Ishikawa (cell line): ENCODE measurements at regions not wholly inside any gene's neighbourhood (a gene's known extent, or its start where the extent isn't known, plus 50 kb on each side); places are given as distances from the start of the nearest gene placed in this dataset.

ENCODE experiments used
- CEBPB ChIP-seq: IDR thresholded peaks from 2 replicates; pipeline ENCODE4 v1.6.1; 2012
- CREB1 ChIP-seq: IDR thresholded peaks from 2 replicates; pipeline ENCODE4 v1.6.1; 2012; ENCODE audit warnings: low read depth
- EGR1 ChIP-seq: IDR thresholded peaks from 2 replicates; pipeline ENCODE4 v1.6.1; 2012
- EP300 ChIP-seq: IDR thresholded peaks from 2 replicates; pipeline ENCODE4 v1.6.1; 2012; ENCODE audit warnings: borderline replicate concordance
- FOXM1 ChIP-seq: IDR thresholded peaks from 2 replicates; pipeline ENCODE4 v1.6.1; 2012; ENCODE audit warnings: low read depth, borderline replicate concordance
- NFIC ChIP-seq: IDR thresholded peaks from 2 replicates; pipeline ENCODE4 v1.6.1; 2012
- RAD21 ChIP-seq: IDR thresholded peaks from 2 replicates; pipeline ENCODE4 v1.6.1; 2012; ENCODE audit warnings: low read depth
- REST ChIP-seq: IDR thresholded peaks from 2 replicates; pipeline ENCODE4 v1.6.1; 2012; ENCODE audit warnings: low read depth, mild to moderate bottlenecking
- TAF1 ChIP-seq: IDR thresholded peaks from 2 replicates; pipeline ENCODE4 v1.6.1; 2012; ENCODE audit warnings: low read depth, mild to moderate bottlenecking
- TCF12 ChIP-seq: IDR thresholded peaks from 2 replicates; pipeline ENCODE4 v1.6.1; 2012; ENCODE audit warnings: low read depth
- TEAD4 ChIP-seq: IDR thresholded peaks from 2 replicates; pipeline ENCODE4 v1.6.1; 2012
- USF1 ChIP-seq: IDR thresholded peaks from 2 replicates; pipeline ENCODE4 v1.6.1; 2012
- YY1 ChIP-seq: IDR thresholded peaks from 2 replicates; pipeline ENCODE4 v1.6.1; 2012; ENCODE audit warnings: low read depth
- ZBTB7A ChIP-seq: IDR thresholded peaks from 2 replicates; pipeline ENCODE4 v1.6.1; 2012; ENCODE audit warnings: low read depth
- TF ChIP-seq, protein P1 (sequence below): IDR thresholded peaks from 2 replicates; pipeline ENCODE4 v1.6.1; 2012

DNA sequence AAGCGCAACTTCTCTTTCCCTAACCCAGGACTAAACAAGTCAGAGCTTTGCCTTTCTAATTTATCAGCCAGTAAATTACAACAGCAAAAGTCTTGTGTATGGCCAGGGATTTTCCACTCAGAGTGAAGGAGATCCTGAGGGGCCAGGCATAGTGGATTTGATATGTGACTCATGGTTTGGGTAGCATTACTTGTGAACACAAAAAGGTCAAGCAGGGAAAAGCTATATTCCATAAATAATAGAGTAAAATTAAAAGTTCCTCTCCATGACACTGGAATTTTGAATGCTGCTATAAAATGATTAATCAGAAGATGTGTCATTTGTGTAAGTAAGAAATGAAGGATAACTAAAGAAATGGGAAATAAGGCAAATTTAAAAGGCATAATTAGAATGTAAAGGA is 284.8 kb downstream of the HLX start:
- TF ChIP-seq CEBPB (no peak), CREB1 (no peak), REST (no peak), EP300 (no peak), FOXM1 (no peak), EGR1 (no peak), TCF12 (no peak), YY1 (no peak), NFIC (no peak), TAF1 (no peak)
- TF ChIP-seq, protein P1, sequence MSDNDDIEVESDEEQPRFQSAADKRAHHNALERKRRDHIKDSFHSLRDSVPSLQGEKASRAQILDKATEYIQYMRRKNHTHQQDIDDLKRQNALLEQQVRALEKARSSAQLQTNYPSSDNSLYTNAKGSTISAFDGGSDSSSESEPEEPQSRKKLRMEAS, result no peak

DNA sequence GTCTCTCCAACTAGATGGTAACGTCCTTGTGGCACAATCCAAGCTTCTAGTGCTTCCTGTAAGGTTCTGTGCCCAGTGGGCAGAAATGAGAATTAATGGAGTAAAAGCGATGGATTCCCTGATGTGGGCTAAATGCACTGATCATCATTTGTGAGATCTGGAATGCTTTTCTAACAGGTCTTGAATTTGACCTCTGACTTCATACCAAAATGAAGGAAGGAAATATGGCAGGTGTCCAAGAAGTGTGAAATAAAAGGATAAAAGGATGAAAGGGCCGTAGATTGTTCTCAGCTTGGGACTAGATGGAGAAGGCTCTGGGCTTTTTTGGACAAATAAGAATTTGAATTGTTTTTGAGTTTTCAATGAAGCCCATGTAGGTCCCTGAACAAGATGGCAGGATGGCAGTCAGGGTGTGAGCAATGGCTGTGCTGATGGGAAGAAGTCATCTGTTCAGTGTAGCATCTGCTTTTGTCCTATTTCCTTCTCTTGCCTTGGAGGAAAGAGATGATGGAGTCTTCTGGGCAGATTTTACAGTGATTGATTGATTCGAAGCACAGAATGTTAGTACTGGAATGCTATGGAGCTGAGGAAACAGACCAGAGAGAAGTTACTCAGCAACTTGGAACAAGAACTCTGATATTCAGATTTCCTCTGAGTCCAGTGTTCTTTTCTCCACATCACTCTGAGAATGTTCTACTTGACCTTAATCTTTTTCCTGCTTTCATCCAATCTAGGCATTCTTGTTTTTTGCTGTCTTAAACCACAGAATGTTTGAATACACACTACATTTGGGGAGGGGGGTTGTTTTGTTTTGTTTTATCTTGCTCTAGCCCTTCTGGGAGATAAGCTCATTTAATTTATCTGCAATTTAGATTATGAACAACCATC is 286.0 kb downstream of the HLX start:
- TF ChIP-seq TEAD4 (no peak), ZBTB7A (no peak), FOXM1 (no peak), CEBPB (no peak), CREB1 (no peak), EP300 (no peak), REST (no peak), RAD21 (no peak), TAF1 (no peak), NFIC (no peak), EGR1 (no peak), YY1 (no peak), TCF12 (no peak), USF1 (no peak)
- TF ChIP-seq, protein P1, result no peak

DNA sequence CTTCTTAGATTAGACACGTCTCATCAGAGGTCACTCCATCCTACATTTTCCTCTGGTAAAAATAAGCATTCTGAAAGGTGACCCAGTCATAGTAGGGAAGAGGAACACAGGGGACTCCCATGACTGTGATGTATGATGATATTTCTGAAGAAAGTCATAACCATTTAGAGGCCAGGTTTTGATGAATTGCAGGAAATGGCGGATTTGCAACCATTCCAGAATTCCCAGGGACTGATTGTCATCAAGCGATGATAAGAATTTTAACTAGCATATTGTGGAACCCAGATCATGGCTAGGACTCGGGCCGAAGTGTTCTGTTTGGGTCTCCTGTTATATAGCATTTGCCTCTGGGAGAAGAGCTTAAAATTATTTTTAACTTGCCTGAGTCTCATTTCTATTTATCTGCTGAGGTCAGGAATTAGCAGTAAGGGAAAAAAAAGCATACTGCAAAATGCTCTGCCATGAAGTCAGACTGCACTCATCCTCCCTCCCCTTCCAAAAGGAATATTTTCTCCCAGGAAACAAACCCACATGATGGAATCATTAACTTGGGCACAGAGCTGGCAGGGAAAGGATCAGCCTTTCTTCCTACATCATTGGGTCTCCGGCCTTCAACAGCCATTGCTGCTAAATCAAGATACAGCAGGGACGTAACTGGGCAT is 286.7 kb downstream of the HLX start:
- no peak for TF ChIP-seq TCF12

- TF ChIP-seq RAD21 (no peak), YY1 (no peak), ZBTB7A (no peak), USF1 (no peak), NFIC (no peak), CEBPB (no peak), EP300 (no peak), REST (no peak), FOXM1 (no peak), TEAD4 (no peak)
- TF ChIP-seq, protein P1, result no peak
Measured at GRCh38 chr1:221166559-221167318, 287.5 kb downstream of the HLX start.
